Neural cell (in vitro differentiated cells): ENCODE measurements at regions not wholly inside any gene's neighbourhood (a gene's known extent, or its start where the extent isn't known, plus 50 kb on each side); places are given as distances from the start of the nearest gene placed in this dataset.

Source experiments
- H2AFZ ChIP-seq: fragments of 200-600, 300-800 bp; sonication (generic), shearing (Covaris generic); 2 replicates; pipeline ENCODE4 v1.6.0; 2014; ENCODE audit warnings: low read depth, mild to moderate bottlenecking, antibody characterized with exemption, low read length, moderate library complexity
- H3F3A ChIP-seq: fragments of 200-600 bp; shearing (Covaris generic); 2 replicates; pipeline ENCODE4 v1.6.1; 2016; ENCODE audit warnings: mild to moderate bottlenecking, moderate library complexity, mixed read lengths, antibody characterized with exemption, low read length; ENCODE audit not compliant: insufficient read depth, poor library complexity, severe bottlenecking
- H3K27ac ChIP-seq: fragments of 200-600, 300-800 bp; sonication (generic), shearing (Covaris generic); 2 replicates; pipeline ENCODE4 v1.5.1; 2014; ENCODE audit warnings: mild to moderate bottlenecking, low read length, moderate library complexity
- H3K27me3 ChIP-seq: fragments of 300-800, 200-600 bp; sonication (generic), shearing (Covaris generic); 2 replicates; pipeline ENCODE4 v1.6.0; 2014; ENCODE audit warnings: mild to moderate bottlenecking, low read depth, low read length, moderate library complexity; ENCODE audit not compliant: insufficient read depth
- H3K36me3 ChIP-seq: fragments of 300-800, 200-600 bp; sonication (generic), shearing (Covaris generic); 2 replicates; pipeline ENCODE4 v1.5.1; 2014; ENCODE audit warnings: mild to moderate bottlenecking, antibody characterized with exemption, low read length, moderate library complexity; ENCODE audit not compliant: insufficient read depth
- H3K4me2 ChIP-seq: fragments of 300-800, 200-600 bp; sonication (generic), shearing (Covaris generic); 2 replicates; pipeline ENCODE4 v1.6.0; 2014; ENCODE audit warnings: mild to moderate bottlenecking, low read length
- H3K4me3 ChIP-seq: fragments of 300-800, 200-600 bp; sonication (generic), shearing (Covaris generic); 2 replicates; pipeline ENCODE4 v1.5.1; 2014; ENCODE audit warnings: mild to moderate bottlenecking, low read length, moderate library complexity
- H3K79me2 ChIP-seq: fragments of 200-600 bp; shearing (Covaris generic); replicated peaks from 2 replicates; pipeline ENCODE4 v1.6.0; 2014; ENCODE audit warnings: mild to moderate bottlenecking, low read length, moderate library complexity; ENCODE audit not compliant: insufficient read depth
- H3K9ac ChIP-seq: fragments of 300-800, 200-600 bp; sonication (generic), shearing (Covaris generic); 2 replicates; pipeline ENCODE4 v1.6.1; 2016; ENCODE audit warnings: mild to moderate bottlenecking, low read length, mixed read lengths
- H3K9me2 ChIP-seq: fragments of 200-600 bp; shearing (Covaris generic); 2 replicates; pipeline ENCODE4 v1.6.1; 2016; ENCODE audit warnings: mild to moderate bottlenecking, low read length, mixed read lengths; ENCODE audit not compliant: insufficient read depth
- H3K9me3 ChIP-seq: fragments of 200-600, 300-800 bp; sonication (generic), shearing (Covaris generic); 2 replicates; pipeline ENCODE4 v1.6.1; 2016; ENCODE audit warnings: mild to moderate bottlenecking, mixed run types, low read length, moderate library complexity, mixed read lengths
- H4K20me1 ChIP-seq: fragments of 200-600 bp; shearing (Covaris generic); 2 replicates; pipeline ENCODE4 v1.6.1; 2016; ENCODE audit warnings: mild to moderate bottlenecking, mixed run types; ENCODE audit not compliant: insufficient read depth
- CTCF ChIP-seq: fragments of 450-650 bp; IDR thresholded peaks from 2 replicates; pipeline ENCODE4 v1.5.1; 2014; ENCODE audit warnings: antibody characterized with exemption, mild to moderate bottlenecking, moderate library complexity; ENCODE audit not compliant: poor library complexity, severe bottlenecking
- EP300 ChIP-seq: fragments of 450-650 bp; conservative IDR thresholded peaks from 2 replicates; pipeline ENCODE4 v1.6.1; 2014; ENCODE audit warnings: antibody characterized with exemption, mild to moderate bottlenecking, moderate library complexity; ENCODE audit not compliant: poor library complexity, severe bottlenecking
- EZH2 ChIP-seq: fragments of 200-600, 300-800 bp; shearing (Covaris generic), sonication (generic); IDR thresholded peaks from 2 replicates; pipeline ENCODE4 v1.6.1; 2014; ENCODE audit warnings: antibody characterized with exemption, low read length, borderline replicate concordance, mild to moderate bottlenecking; ENCODE audit not compliant: insufficient read depth, poor library complexity, severe bottlenecking
- MXI1 ChIP-seq: fragments of 450-650 bp; conservative IDR thresholded peaks from 2 replicates; pipeline ENCODE4 v1.6.1; 2014; ENCODE audit warnings: antibody characterized with exemption, mild to moderate bottlenecking; ENCODE audit not compliant: poor library complexity, severe bottlenecking
- POLR2AphosphoS5 ChIP-seq: IDR thresholded peaks from 2 replicates; pipeline ENCODE4 v1.6.1; 2012
- RAD21 ChIP-seq: fragments of 450-650 bp; conservative IDR thresholded peaks from 2 replicates; pipeline ENCODE4 v1.6.1; 2014; ENCODE audit warnings: antibody characterized with exemption, mild to moderate bottlenecking, moderate library complexity
- REST ChIP-seq: IDR thresholded peaks from 2 replicates; pipeline ENCODE4 v1.6.1; 2012; ENCODE audit warnings: borderline replicate concordance
- SMC3 ChIP-seq: fragments of 450-650 bp; conservative IDR thresholded peaks from 2 replicates; pipeline ENCODE4 v1.6.1; 2014; ENCODE audit warnings: antibody characterized with exemption, mild to moderate bottlenecking, moderate library complexity; ENCODE audit not compliant: poor library complexity
- TAF1 ChIP-seq: IDR thresholded peaks from 2 replicates; pipeline ENCODE4 v1.6.1; 2012; ENCODE audit warnings: low read depth

- Histone ChIP-seq H4K20me1 (no peaks in the 10 kb centered on the region), H2AFZ (no peak overlapping the region), H3K36me3 (no peaks in the 10 kb centered on the region), H3K4me3 (no peak overlapping the region), H3K9me2 (no peaks in the 10 kb centered on the region), H3K4me2 (no peak overlapping the region), H3K27ac (no peak overlapping the region), H3K9me3 (peaks cover 1% of the 10 kb centered on the region), H3K27me3 (no peaks in the 10 kb centered on the region), H3K79me2 (no peaks in the 10 kb centered on the region), H3F3A (no peaks in the 10 kb centered on the region), H3K9ac (no peak overlapping the region)
- no peak for TF ChIP-seq EP300
- TF ChIP-seq SMC3, result no peak
- TF ChIP-seq POLR2AphosphoS5, result no peak
- no peak for TF ChIP-seq EZH2
- no peak for TF ChIP-seq CTCF
- no peak for TF ChIP-seq TAF1
- no peak for TF ChIP-seq REST
These were observed 123.1 kb upstream of the NDUFV2 start for GRCh38 chr18:8979258-8979988.

- no peaks in the 10 kb centered on the region for H3K9me2 ChIP-seq
- no peaks in the 10 kb centered on the region for H3K36me3 ChIP-seq
- H3K27ac ChIP-seq, result no peak overlapping the region
- no peak overlapping the region for H2AFZ ChIP-seq
- H3F3A ChIP-seq, result no peaks in the 10 kb centered on the region
- no peaks in the 10 kb centered on the region for H3K27me3 ChIP-seq
- H3K79me2 ChIP-seq, result no peaks in the 10 kb centered on the region
- H3K9ac ChIP-seq, result no peak overlapping the region
- H3K9me3 ChIP-seq, result no peaks in the 10 kb centered on the region
- H4K20me1 ChIP-seq, result no peaks in the 10 kb centered on the region
- TF ChIP-seq POLR2AphosphoS5, result no peak
- TF ChIP-seq EZH2, result no peak
- no peak for TF ChIP-seq CTCF
- no peak for TF ChIP-seq RAD21
- no peak for TF ChIP-seq REST
- no peak for TF ChIP-seq SMC3
- no peak for TF ChIP-seq MXI1
- TF ChIP-seq TAF1, result no peak
- no peak for TF ChIP-seq EP300
- no peak overlapping the region for H3K4me3 ChIP-seq
- H3K4me2 ChIP-seq, result no peak overlapping the region
These were observed 122.0 kb upstream of the NDUFV2 start for GRCh38 chr18:8980496-8980895.
